Fibroblast of skin of scalp (primary cell): ENCODE measurements at regions not wholly inside any gene's neighbourhood (a gene's known extent, or its start where the extent isn't known, plus 50 kb on each side); places are given as distances from the start of the nearest gene placed in this dataset.
A peak's percentile ranks its signal among the peaks of the same experiment; 100 is the strongest.

Source experiments
- DNase-seq: peaks from one replicate; pipeline ENCODE4 v3.0.0-alpha.2; 2013

DNA sequence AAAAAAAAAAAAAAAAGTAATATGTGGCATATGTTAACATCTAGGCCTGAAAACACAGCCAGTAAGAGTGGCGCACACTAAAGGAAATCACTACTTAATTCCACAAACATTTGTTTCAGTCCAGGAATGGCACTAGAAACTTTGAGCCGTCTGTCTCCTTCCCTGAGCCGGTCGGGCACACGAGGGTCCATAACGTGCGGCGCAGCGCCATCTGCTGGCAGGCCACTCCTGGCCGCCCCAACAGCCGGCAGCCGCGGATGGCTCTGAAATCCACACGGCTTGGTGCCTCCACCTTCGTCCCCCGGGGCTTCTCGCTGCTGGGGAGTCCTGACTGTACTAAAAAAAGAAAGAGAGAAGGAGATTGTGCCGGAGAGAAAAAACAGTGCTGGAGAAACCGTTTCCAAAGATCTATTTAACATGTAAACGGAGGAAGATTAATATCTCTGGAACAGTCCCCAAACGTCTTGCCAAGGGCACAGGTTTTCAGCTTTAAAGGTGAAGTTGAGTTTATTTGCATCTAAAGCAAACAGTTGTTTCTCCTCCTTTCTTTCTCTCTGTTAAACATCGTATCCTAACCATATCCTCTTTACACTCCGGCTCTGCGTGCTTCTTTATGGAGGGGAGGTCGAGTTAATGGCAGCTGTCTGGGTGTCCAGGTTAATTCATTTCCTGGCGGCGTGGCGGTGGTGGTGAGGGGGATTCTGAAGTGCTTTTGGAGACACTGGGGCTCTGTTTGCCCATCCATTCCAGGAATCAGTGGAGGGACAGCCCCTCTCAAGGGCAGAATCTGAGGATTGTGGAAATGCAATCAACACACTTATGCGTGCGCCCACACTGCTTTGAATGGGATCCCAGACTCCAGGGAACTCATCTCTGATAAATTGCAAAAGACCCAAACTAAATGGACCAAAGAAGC is 611.3 kb upstream of the SALL1 start:
- DNase-seq = peak; percentile 68

DNA sequence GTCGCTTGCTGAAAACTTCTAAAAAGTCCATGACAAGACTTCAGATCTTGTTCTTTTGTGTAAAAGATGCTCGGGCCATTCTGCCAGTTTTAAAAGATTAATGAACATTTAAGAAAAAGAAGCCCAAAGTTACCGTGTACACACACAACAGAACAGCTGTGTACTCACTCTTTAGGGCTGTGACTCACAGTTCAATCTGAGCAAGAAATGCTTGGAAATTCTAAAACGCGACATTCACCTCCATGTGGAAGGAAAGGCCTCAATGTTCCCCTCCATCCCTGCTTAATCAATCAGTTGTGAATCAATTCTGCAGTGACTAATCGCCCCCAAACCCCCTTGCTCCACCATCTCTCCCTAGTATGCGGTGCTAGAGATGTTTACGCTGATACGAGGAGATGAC is 609.9 kb upstream of the SALL1 start:
- no peak for DNase-seq

DNA sequence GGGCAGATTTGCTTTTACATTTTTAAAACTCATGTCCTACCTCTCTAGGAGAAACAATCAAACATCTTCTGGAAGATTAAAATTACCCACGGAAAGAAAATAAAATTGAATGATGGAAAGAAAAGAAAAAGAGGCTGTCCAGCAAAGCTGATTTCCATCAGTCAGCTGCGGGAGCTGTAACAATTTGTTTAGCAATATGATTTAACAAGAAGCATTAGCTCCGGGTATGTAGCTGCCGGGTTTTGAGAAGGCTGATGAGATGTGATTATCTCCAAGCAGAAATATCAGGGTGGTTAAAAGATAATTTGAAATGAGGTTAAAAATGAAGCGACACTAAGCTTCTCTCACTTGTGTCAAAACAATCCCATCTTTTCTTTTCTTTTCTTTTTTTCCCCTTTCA is 608.9 kb upstream of the SALL1 start:
- no peak for DNase-seq

- no peak for DNase-seq
These were observed 608.3 kb upstream of the SALL1 start for GRCh38 chr16:51759329-51759728.

GRCh38 chr16:51757921-51758479 is 606.9 kb upstream of the SALL1 start:
- no peak for DNase-seq

DNA sequence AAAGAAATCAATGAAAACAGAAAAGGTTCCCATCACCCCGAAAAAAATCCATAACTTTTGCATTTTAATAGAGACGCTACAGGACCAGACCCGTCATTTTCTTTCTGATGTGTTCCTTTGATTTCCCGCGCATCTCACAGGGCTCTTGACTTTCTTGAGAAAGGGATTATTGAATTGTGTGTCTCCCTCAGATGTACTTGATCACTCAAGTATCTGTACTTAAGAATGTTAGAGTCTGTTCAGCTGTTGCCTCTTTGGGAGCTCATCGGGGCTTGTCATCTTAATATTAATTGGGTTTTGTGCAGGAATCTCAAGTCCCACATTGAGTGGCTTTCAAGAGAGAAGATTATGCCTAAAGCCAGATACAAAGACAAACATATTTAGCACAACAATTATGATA is 606.4 kb upstream of the SALL1 start:
- DNase-seq = no peak

GRCh38 chr16:51757124-51757470 is 606.0 kb upstream of the SALL1 start:
- DNase-seq = no peak

DNA sequence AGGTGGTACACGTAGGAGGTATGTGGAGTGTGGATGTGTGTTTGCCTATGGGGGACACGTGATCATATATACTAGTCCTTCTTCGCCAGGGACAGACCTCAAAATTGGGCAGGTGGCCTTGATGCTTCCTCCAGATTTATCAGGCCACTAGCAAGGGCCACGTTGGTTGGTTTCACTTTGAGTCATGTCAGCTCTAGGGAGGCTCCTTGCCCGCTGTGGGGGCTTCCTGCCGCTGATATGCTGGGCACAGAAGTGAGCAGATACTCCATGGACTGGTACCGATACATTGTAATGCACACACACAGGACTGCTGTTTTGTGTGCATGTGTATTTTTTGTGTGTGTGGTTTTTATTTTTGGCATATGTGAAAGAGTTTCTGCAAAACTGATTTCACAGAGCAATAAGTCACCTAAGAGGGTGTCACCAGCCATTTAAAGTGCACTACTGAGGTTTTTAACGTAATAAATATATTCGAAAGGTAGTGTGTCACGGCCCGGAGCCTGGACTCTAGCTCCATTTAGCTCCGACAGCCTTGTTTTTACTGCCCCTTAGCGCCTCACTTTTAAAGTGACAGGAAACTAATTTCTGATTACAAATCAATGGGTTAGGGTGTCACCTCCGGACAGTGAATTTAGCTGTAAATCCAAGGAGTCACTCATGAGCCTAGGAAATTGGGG is 605.5 kb upstream of the SALL1 start:
- DNase-seq = no peak

GRCh38 chr16:51755577-51756355 is 604.7 kb upstream of the SALL1 start:
- no peak for DNase-seq

- no peak for DNase-seq
These were observed 604.0 kb upstream of the SALL1 start for GRCh38 chr16:51755039-51755501.

DNA sequence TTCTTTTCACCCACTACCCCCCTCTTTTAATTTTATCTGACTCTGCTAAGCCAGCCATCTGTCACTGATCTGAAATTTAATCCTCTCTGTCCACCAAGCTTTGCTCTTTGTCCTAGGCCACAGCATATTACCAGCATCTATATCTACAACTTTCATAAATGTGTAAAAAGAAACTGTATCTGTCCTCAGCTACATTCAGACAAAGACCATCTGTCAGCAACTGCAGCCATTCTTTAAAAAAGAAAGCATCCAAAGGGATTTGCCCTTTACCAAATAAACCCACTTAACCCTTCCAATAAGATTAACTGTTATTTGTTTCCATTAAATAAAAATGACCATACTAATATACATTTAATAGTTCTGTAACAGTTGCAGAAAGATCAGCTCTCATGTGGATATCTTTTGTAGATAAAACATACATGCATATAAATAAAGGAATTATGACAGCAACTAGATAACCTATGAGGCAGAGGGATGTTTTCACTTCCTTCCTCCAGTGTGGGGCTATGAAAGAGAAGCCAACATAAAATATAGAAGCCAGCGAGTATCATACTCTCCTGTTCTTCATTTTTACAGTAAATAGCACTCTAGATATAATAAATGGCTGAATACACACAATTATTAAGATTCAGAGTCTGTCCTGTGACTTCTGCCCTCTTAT is 602.5 kb upstream of the SALL1 start:
- no peak for DNase-seq

- no peak for DNase-seq
These were observed 601.4 kb upstream of the SALL1 start for GRCh38 chr16:51752438-51752995.

GRCh38 chr16:51747329-51747728 is 596.3 kb upstream of the SALL1 start:
- no peak for DNase-seq

DNA sequence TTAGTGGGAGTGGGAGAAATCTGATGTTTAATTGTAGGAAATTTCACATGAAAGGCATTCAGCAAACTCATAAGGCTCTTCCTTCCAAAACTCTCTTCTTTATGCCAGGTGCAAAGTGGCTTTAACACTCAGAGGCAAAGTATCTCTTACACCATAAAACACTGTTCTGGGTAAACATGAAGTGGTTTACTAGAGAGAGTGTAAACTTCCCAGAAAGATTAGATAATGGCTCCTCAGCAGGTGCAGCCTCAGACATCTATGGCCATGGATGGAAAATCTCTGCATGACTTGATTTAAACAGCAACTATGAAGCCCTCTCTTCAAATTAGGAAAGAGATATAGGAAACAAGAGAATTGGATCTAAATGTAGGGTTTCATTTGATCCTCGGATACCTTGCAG is 583.1 kb upstream of the SALL1 start:
- no peak for DNase-seq

DNA sequence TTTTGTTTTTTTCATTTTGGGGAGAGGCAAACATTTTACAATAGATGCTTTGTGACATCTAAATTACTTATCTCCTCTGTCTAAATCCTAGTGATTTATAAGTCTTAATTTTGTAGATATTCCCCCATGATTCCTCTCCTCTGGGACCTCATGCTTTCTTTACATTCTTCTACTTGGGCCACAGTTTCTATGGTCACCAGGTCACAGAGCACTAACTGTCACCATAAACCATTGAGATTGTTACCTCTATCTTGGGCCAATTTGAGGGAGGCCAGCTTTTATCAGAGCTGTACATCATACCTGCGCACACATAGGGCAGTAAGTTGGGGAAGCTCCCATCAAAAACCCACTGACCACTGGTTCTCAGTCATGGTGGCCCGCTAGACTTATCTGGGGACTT is 582.1 kb upstream of the SALL1 start:
- no peak for DNase-seq

DNA sequence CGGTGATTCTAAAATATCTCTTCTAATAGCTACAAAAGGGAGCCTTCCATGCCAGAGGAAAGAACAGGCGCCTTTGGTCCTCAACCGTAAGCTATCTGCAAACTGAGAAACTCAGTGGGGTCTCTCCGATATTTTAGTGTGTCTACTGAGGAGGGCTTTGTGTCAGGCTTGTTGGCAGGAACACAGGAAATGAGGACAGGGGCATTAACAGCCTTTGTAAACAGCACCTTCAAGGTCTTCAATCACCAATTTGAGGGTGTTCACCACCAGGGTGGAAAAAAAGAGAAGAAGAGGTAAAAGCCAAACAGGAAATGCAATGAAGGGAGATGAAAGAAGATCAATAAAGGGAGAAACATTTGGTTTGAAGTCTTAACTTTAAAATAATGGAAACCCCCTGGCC is 580.1 kb upstream of the SALL1 start:
- no peak for DNase-seq

GRCh38 chr16:51723036-51723724 is 572.1 kb upstream of the SALL1 start:
- no peak for DNase-seq

- no peak for DNase-seq
These were observed 571.4 kb upstream of the SALL1 start for GRCh38 chr16:51722467-51722866.

DNA sequence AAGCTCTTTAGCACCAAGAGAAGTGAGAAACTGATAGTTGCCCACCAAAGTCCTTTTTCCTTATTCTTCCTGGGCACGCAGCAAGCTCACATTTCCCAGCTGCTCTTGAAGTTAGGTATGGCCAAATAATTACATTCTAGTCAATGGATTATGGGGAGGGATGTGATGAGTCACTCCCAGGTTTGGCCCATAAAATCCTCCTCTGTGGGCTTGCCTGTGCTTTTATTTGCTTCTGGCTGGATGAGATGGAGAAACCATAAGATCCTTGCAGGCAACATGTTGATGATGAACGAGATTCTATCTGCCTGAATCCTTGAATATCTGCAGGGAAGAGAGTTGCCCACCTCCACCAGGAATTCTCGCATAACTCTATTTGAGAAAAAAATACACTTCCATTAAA is 568.3 kb upstream of the SALL1 start:
- no peak for DNase-seq

GRCh38 chr16:51716195-51716594 is 565.1 kb upstream of the SALL1 start:
- DNase-seq = no peak

DNA sequence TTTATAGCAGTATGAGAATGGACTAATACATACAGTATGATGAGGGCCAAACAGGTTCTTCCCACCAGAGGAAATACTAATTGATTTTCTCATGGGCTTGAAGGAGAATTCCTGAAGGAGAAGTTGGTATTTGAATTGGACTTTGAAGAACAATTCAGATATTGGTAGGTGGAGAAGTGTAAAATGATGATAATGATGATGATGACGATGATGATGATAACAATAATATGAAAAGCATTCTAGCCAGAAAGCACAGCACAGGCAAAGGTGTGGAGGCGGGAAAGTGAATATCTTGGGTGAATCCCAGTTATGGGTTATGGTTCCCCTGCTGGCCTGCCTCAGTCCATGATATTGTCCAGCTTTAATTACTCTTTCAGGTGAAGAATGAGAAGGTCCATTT is 562.4 kb upstream of the SALL1 start:
- no peak for DNase-seq
